Uterus (tissue), 2 donors: ENCODE measurements at regions not wholly inside any gene's neighbourhood (a gene's known extent, or its start where the extent isn't known, plus 50 kb on each side); places are given as distances from the start of the nearest gene placed in this dataset.
"Not testable (repeated sequence)": the region's sequence is repeated elsewhere in the genome, so short reads cannot be mapped to it uniquely, and the experiment has no call there.

ENCODE experiments used
- CTCF ChIP-seq, 4 experiments: fragments of 200-600 bp in 2 of 4; fragments of 450-650 bp in 2 of 4; sonication (generic) in 2 of 4; IDR thresholded peaks; one replicate each; pipeline ENCODE4 v1.5.1; 2016 to 2019; ENCODE audit warnings: antibody characterized with exemption in 4 of 4, mild to moderate bottlenecking in 2 of 4, moderate library complexity in 1 of 4
- POLR2A ChIP-seq, 2 donors: fragments of 450-650 bp; IDR thresholded peaks; one replicate each; pipeline ENCODE4 v1.6.1; 2016; ENCODE audit warnings: antibody characterized with exemption in 2 of 2, mild to moderate bottlenecking in 1 of 2, moderate library complexity in 1 of 2

GRCh38 chr9:97103613-97104383 is 64.9 kb upstream of the CTSV start:
- TF ChIP-seq CTCF, POLR2A (IDR thresholded peaks at IDR 0.05): not testable (repeated sequence)
